Colonic mucosa (tissue), 4 donors: ENCODE measurements at regions not wholly inside any gene's neighbourhood (a gene's known extent, or its start where the extent isn't known, plus 50 kb on each side); places are given as distances from the start of the nearest gene placed in this dataset.

Experiments
- DNase-seq: peaks from one replicate; pipeline ENCODE4 v3.0.0-alpha.2; 2020
- H3K27ac ChIP-seq: fragments of 200-600 bp; one replicate; pipeline ENCODE4 v1.8.0; 2021
- H3K27me3 ChIP-seq: fragments of 200-600 bp; one replicate; pipeline ENCODE4 v1.8.0; 2021
- H3K36me3 ChIP-seq: fragments of 200-600 bp; one replicate; pipeline ENCODE4 v1.8.0; 2021
- H3K4me1 ChIP-seq: fragments of 200-600 bp; one replicate; pipeline ENCODE4 v1.8.0; 2021; ENCODE audit warnings: mild to moderate bottlenecking
- H3K4me3 ChIP-seq: fragments of 200-600 bp; one replicate; pipeline ENCODE4 v1.8.0; 2021
- H3K9ac ChIP-seq, 2 donors: one replicate each; pipeline ENCODE4 v1.7.0; 2013; ENCODE audit warnings: control low read depth in 2 of 2, low read depth in 2 of 2, low read length in 2 of 2
- H3K9me3 ChIP-seq: fragments of 200-600 bp; one replicate; pipeline ENCODE4 v1.8.0; 2021
- intact Hi-C: fragments of 100-400 bp; cut with DNase I; formaldehyde crosslinking; loops from one replicate; pipeline ENCODE4 v1.14.1; 2022
- TF ChIP-seq, protein P1 (sequence below): fragments of 200-600 bp; IDR thresholded peaks from one replicate; pipeline ENCODE4 v1.8.0; 2022; ENCODE audit warnings: antibody characterized with exemption, mild to moderate bottlenecking
- donor health status: healthy.
- donor health status: DM: no; HTN: no; CAD: no.
- donor health status: DM: no; HTN: no; CAD: no.

DNA sequence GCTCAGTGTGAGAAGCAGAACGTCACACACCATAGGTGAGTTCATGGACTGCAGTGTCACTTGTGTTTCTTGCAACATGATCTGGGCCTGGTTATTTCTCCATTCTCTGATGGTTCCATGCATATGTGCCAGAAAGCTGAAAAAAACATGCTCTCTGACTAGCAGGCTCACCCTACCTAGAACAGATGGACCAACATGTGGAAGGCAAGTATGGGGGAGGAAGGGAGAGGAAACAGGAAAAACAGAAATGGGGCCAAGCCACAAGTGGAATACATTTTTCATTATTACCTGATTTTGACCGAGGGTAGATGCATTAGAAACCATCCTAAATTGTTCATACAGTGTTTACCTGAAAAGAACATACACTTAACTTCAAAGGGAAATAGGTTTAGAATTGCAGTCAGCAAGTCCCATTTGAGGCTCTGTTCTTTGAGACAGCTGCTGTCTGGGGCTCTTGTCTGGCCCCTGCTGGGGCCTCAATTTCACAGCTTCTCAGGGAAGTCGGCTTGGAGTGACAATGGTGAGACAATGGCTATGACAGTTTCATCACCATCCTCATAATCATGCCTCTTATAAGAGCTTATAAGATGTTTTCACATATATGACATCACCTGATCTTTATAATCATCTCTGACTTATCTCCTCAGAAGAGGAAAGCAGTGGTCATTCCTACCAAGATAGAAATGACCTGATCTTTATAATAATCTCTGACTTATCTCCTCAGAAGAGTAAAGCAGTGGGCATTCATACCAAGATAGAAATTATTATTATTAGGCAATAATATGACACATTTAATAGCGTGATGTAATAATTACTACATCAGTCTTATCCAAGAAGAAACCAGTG lies 327.3 kb downstream of the SIPA1L2 start:
- intact Hi-C loops: no loop called here
- DNase-seq: no peak

DNA sequence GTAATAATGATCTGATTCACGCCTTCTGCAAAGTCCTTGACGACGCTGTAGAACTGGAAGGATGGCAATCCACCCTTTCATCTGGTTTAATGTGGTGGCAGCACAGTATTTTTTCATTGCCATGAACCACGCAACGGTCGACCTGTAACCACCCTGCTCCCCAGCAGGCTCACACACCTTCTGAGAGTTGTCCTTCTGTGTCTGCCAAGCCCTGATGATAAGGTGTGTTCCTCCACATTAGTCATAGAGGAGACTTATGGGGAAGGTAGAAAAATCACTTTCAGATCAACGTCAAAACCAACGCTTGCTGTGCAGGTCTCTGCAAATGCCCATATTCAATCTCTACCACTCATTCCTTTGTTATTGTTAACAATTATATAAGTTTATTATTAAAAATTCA lies 328.7 kb downstream of the SIPA1L2 start:
- Histone ChIP-seq H3K36me3 (no peaks in the 10 kb centered on the region), H3K9ac (no peak overlapping the region), H3K4me3 (no peak overlapping the region), H3K4me1 (no peaks in the 10 kb centered on the region), H3K27me3 (no peaks in the 10 kb centered on the region), H3K27ac (no peak overlapping the region), H3K9me3 (no peaks in the 10 kb centered on the region)
- TF ChIP-seq, protein P1, sequence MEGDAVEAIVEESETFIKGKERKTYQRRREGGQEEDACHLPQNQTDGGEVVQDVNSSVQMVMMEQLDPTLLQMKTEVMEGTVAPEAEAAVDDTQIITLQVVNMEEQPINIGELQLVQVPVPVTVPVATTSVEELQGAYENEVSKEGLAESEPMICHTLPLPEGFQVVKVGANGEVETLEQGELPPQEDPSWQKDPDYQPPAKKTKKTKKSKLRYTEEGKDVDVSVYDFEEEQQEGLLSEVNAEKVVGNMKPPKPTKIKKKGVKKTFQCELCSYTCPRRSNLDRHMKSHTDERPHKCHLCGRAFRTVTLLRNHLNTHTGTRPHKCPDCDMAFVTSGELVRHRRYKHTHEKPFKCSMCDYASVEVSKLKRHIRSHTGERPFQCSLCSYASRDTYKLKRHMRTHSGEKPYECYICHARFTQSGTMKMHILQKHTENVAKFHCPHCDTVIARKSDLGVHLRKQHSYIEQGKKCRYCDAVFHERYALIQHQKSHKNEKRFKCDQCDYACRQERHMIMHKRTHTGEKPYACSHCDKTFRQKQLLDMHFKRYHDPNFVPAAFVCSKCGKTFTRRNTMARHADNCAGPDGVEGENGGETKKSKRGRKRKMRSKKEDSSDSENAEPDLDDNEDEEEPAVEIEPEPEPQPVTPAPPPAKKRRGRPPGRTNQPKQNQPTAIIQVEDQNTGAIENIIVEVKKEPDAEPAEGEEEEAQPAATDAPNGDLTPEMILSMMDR: no peak
- no peak for DNase-seq
- intact Hi-C loops: no loop called here

More for the DNA sequence above, 327.3 kb downstream of the SIPA1L2 start:
- no peak overlapping the region for H3K27ac ChIP-seq
- TF ChIP-seq, protein P1: no peak
- no peak overlapping the region for H3K9ac ChIP-seq
- no peaks in the 10 kb centered on the region for H3K36me3 ChIP-seq
- no peaks in the 10 kb centered on the region for H3K9me3 ChIP-seq
- no peak overlapping the region for H3K4me3 ChIP-seq
- H3K4me1 ChIP-seq: no peaks in the 10 kb centered on the region
- no peaks in the 10 kb centered on the region for H3K27me3 ChIP-seq

DNA sequence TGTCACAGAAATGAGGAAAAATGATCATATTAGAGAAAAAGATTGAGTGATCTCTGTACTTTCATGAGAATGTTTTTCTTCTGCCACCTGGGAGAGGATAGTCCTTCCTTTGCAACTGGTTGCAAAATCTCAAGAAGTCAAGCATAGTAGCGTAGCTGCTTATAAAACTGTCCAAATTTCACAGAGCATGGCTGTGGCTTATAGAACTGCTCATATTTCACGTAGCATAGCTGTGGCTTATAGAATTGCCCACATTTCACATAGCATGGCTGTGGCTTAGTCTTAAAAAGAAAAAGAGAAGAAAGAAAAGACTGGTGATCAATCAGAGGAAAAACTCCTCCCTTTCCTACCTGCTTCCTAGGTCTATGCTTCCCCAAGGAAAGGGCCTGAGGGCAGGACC lies 329.5 kb downstream of the SIPA1L2 start:
- TF ChIP-seq, protein P1: no peak
- no peak overlapping the region for H3K27ac ChIP-seq
- no peaks in the 10 kb centered on the region for H3K27me3 ChIP-seq
- no peaks in the 10 kb centered on the region for H3K9me3 ChIP-seq
- intact Hi-C loops: no loop called here
- DNase-seq: no peak
- no peak overlapping the region for H3K9ac ChIP-seq
- H3K4me3 ChIP-seq: no peak overlapping the region
- no peaks in the 10 kb centered on the region for H3K4me1 ChIP-seq
- no peaks in the 10 kb centered on the region for H3K36me3 ChIP-seq

DNA sequence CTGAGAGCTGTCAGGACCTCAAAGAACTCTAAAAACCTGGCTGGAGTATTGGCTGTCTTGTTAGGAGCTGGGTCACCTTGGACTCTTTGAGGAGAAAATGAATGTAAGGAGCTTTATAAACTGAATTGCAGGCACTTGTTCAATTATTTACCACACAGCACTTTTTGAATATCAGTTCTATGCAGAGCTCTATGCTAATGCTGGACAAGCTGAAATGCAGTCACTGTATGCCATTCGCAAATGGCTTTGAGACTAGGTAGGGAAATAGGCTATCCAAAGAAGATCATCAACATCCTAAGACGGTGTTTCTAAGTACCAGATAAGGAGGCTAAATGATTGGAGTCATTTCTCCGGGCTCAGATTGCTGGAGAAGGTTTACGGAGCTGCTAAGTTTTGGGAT lies 333.5 kb downstream of the SIPA1L2 start:
- intact Hi-C loops: no loop called here
- H3K9me3 ChIP-seq: no peaks in the 10 kb centered on the region

DNA sequence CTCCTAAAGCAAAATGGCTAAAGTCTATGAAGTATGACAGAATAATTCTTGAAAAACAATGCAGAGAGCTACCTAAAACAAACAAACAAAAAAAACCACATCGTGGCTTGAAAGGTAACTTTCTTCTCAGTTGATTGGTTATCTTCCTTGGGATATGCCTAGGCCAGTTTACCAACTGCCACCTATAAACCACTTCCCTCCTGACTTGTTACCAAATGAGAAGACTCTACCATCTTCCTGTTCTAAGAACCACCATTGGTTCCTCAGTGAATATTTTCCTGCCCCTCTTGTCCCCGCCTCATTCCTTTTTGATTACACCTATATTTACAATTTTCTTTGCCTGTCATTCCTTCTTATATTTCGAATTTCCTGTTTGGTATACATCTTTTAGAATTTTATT lies 336.6 kb downstream of the SIPA1L2 start:
- intact Hi-C loops: no loop called here
- peaks cover 4% of the 10 kb centered on the region for H3K4me1 ChIP-seq
- no peak overlapping the region for H3K4me3 ChIP-seq
- no peak overlapping the region for H3K9ac ChIP-seq
- no peak overlapping the region for H3K27ac ChIP-seq
- no peaks in the 10 kb centered on the region for H3K27me3 ChIP-seq
- H3K9me3 ChIP-seq: no peaks in the 10 kb centered on the region
- H3K36me3 ChIP-seq: no peaks in the 10 kb centered on the region
- TF ChIP-seq, protein P1: no peak
- no peak for DNase-seq

More for the DNA sequence above, 333.5 kb downstream of the SIPA1L2 start:
- Histone ChIP-seq H3K4me1 (peaks cover 4% of the 10 kb centered on the region), H3K27me3 (no peaks in the 10 kb centered on the region), H3K9ac (no peak overlapping the region), H3K27ac (no peak overlapping the region), H3K4me3 (no peak overlapping the region), H3K36me3 (no peaks in the 10 kb centered on the region)
- TF ChIP-seq, protein P1: no peak
- no peak for DNase-seq
